IMR-90 (cell line): ENCODE measurements at regions not wholly inside any gene's neighbourhood (a gene's known extent, or its start where the extent isn't known, plus 50 kb on each side); places are given as distances from the start of the nearest gene placed in this dataset.

ENCODE experiments used
- ATAC-seq: fragments of 200-7000 bp; cut with Tn5 transposase; 2 replicates; pipeline ENCODE4 v1.9.1; 2020; ENCODE audit warnings: low read depth, mild to moderate bottlenecking, moderate library complexity
- BruUV-seq: library from RNA; stranded (reverse); fragments of 400-500 nt; replicated peaks from 2 replicates; lab custom pipeline; 2021; lab: Mats Ljungman, UMichigan
- CTCF ChIA-PET: fragments of 300-600 bp; formaldehyde crosslinking; extraction: SDS; loops from one replicate; lab custom pipeline; 2021; ENCODE audit warnings: antibody characterized with exemption; lab: Yijun Ruan, JAX
- POLR2A ChIA-PET: fragments of 300-600 bp; sonication (Branson Sonifier 250); formaldehyde crosslinking; loops from one replicate; lab custom pipeline; 2022; ENCODE audit warnings: antibody characterized with exemption; ENCODE audit not compliant: unreplicated experiment; lab: Charles Lee
- DNase-seq: peaks from one replicate; pipeline ENCODE4 v3.0.0; 2013
- H2AFZ ChIP-seq: replicated peaks from 2 replicates; pipeline ENCODE3; 2013; ENCODE audit warnings: low read length, mild to moderate bottlenecking; ENCODE audit not compliant: poor library complexity
- H2AK5ac ChIP-seq: 2 replicates; pipeline ENCODE4 v1.6.1; 2013; ENCODE audit warnings: low read depth, low read length, inconsistent platforms
- H2AK9ac ChIP-seq: replicated peaks from 2 replicates; pipeline ENCODE3; 2013; ENCODE audit warnings: mild to moderate bottlenecking, low read depth, low read length, moderate library complexity; ENCODE audit not compliant: poor library complexity
- H2BK120ac ChIP-seq: 2 replicates; pipeline ENCODE4 v1.6.1; 2013; ENCODE audit warnings: low read depth, low read length, inconsistent platforms
- H2BK15ac ChIP-seq: 3 replicates; pipeline ENCODE4 v1.6.1; 2013; ENCODE audit warnings: low read depth, low read length, inconsistent platforms
- H2BK20ac ChIP-seq: 2 replicates; pipeline ENCODE4 v1.6.1; 2013; ENCODE audit warnings: low read depth, mild to moderate bottlenecking, inconsistent platforms, low read length, moderate library complexity
- H2BK5ac ChIP-seq: 2 replicates; pipeline ENCODE4 v1.6.1; 2013; ENCODE audit warnings: mild to moderate bottlenecking, low read depth, low read length, inconsistent platforms; ENCODE audit not compliant: poor library complexity, severe bottlenecking
- H3K14ac ChIP-seq: replicated peaks from 2 replicates; pipeline ENCODE4 v1.6.1; 2013; ENCODE audit warnings: low read depth, low read length, inconsistent platforms
- H3K18ac ChIP-seq: 2 replicates; pipeline ENCODE4 v1.6.1; 2013; ENCODE audit warnings: low read depth, low read length, control low read depth
- H3K23ac ChIP-seq: 2 replicates; pipeline ENCODE4 v1.6.1; 2013; ENCODE audit warnings: low read depth, low read length, inconsistent platforms
- H3K27ac ChIP-seq: 2 replicates; pipeline ENCODE4 v1.5.1; 2013; ENCODE audit warnings: mild to moderate bottlenecking, control low read depth, low read length; ENCODE audit not compliant: insufficient read depth
- H3K27me3 ChIP-seq: 2 replicates; pipeline ENCODE4 v1.6.1; 2013; ENCODE audit warnings: low read length; ENCODE audit not compliant: control insufficient read depth, insufficient read depth
- H3K36me3 ChIP-seq: 2 replicates; pipeline ENCODE4 v1.6.1; 2013; ENCODE audit warnings: low read length, mixed read lengths; ENCODE audit not compliant: control insufficient read depth, insufficient read depth
- H3K4ac ChIP-seq: 2 replicates; pipeline ENCODE4 v1.6.1; 2013; ENCODE audit warnings: low read depth, low read length, inconsistent platforms
- H3K4me1 ChIP-seq: 2 replicates; pipeline ENCODE4 v1.6.1; 2013; ENCODE audit warnings: low read length, mixed read lengths; ENCODE audit not compliant: control insufficient read depth, insufficient read depth
- H3K4me2 ChIP-seq: 2 replicates; pipeline ENCODE4 v1.6.1; 2013; ENCODE audit warnings: low read depth, mild to moderate bottlenecking, control low read depth, low read length, moderate library complexity
- H3K4me3 ChIP-seq: 2 replicates; pipeline ENCODE4 v1.5.1; 2013; ENCODE audit warnings: low read depth, mild to moderate bottlenecking, control low read depth, low read length, moderate library complexity; ENCODE audit not compliant: insufficient read depth
- H3K56ac ChIP-seq: 2 replicates; pipeline ENCODE4 v1.6.1; 2013; ENCODE audit warnings: low read length, inconsistent platforms; ENCODE audit not compliant: insufficient read depth; ENCODE audit errors: extremely low read depth
- H3K79me1 ChIP-seq, 2 experiments: 2 replicates each; pipeline ENCODE4 v1.6.1; 2013; ENCODE audit warnings: low read length in 2 of 2, inconsistent platforms in 1 of 2, low read depth in 1 of 2
- H3K9ac ChIP-seq: 2 replicates; pipeline ENCODE4 v1.6.1; 2013; ENCODE audit warnings: low read depth, low read length, control low read depth
- H3K9me1 ChIP-seq: 2 replicates; pipeline ENCODE4 v1.6.1; 2013; ENCODE audit warnings: low read length, inconsistent platforms; ENCODE audit not compliant: insufficient read depth
- H3K9me3 ChIP-seq: 2 replicates; pipeline ENCODE4 v1.6.1; 2013; ENCODE audit warnings: low read length; ENCODE audit not compliant: control insufficient read depth, insufficient read depth
- H4K20me1 ChIP-seq: 2 replicates; pipeline ENCODE4 v1.6.1; 2013; ENCODE audit warnings: low read length, inconsistent platforms; ENCODE audit not compliant: insufficient read depth
- H4K5ac ChIP-seq: 2 replicates; pipeline ENCODE4 v1.6.1; 2013; ENCODE audit warnings: mild to moderate bottlenecking, low read depth, low read length, control low read depth
- H4K8ac ChIP-seq, 2 experiments: 2 replicates each; pipeline ENCODE4 v1.6.1; 2013; ENCODE audit warnings: low read depth in 2 of 2, low read length in 2 of 2, control low read depth in 1 of 2, inconsistent platforms in 1 of 2
- H4K91ac ChIP-seq: 2 replicates; pipeline ENCODE4 v1.6.1; 2013; ENCODE audit warnings: low read depth, low read length, inconsistent platforms; ENCODE audit not compliant: insufficient read depth
- BHLHE40 ChIP-seq: fragments of 150-350 bp; IDR thresholded peaks from 2 replicates; pipeline ENCODE4 v1.6.1; 2016; ENCODE audit warnings: mild to moderate bottlenecking, low read depth, low read length
- CHD1 ChIP-seq: IDR thresholded peaks from 2 replicates; pipeline ENCODE4 v1.6.1; 2012; ENCODE audit warnings: low read depth, low read length, improper control_type of control experiment
- CTCF ChIP-seq: conservative IDR thresholded peaks from 2 replicates; pipeline ENCODE4 v1.5.1; 2012; ENCODE audit warnings: mild to moderate bottlenecking, low read depth, low read length, improper control_type of control experiment
- FOS ChIP-seq: fragments of 150-350 bp; IDR thresholded peaks from 2 replicates; pipeline ENCODE4 v1.6.1; 2016; ENCODE audit warnings: low read depth, low read length
- MAFK ChIP-seq: IDR thresholded peaks from 2 replicates; pipeline ENCODE4 v1.6.1; 2012; ENCODE audit warnings: low read depth, low read length, improper control_type of control experiment
- MAZ ChIP-seq: IDR thresholded peaks from 2 replicates; pipeline ENCODE4 v1.6.1; 2012; ENCODE audit warnings: low read depth, mild to moderate bottlenecking, low read length, improper control_type of control experiment, moderate library complexity, borderline replicate concordance
- NFE2L2 ChIP-seq: fragments of 150-350 bp; IDR thresholded peaks from 2 replicates; pipeline ENCODE4 v1.6.1; 2016; ENCODE audit warnings: low read depth, mild to moderate bottlenecking, low read length
- POLR2A ChIP-seq: IDR thresholded peaks from 2 replicates; pipeline ENCODE4 v1.6.1; 2012; ENCODE audit warnings: mild to moderate bottlenecking, low read depth, low read length
- RAD21 ChIP-seq: IDR thresholded peaks from 2 replicates; pipeline ENCODE4 v1.6.1; 2012; ENCODE audit warnings: low read length, improper control_type of control experiment
- RCOR1 ChIP-seq: IDR thresholded peaks from 2 replicates; pipeline ENCODE4 v1.6.1; 2012; ENCODE audit warnings: mild to moderate bottlenecking, low read length, improper control_type of control experiment; ENCODE audit not compliant: insufficient replicate concordance
- RFX5 ChIP-seq: IDR thresholded peaks from 2 replicates; pipeline ENCODE4 v1.8.0; 2012; ENCODE audit warnings: low read depth, mild to moderate bottlenecking, low read length, moderate library complexity
- SMC3 ChIP-seq: fragments of 150-350 bp; IDR thresholded peaks from 2 replicates; pipeline ENCODE4 v1.6.1; 2016; ENCODE audit warnings: low read depth, mild to moderate bottlenecking, antibody characterized with exemption, low read length, moderate library complexity
- WGBS, 2 experiments: methylation state at CpG; one replicate each; pipeline versions ENCODE4 v1.1.5 to v1.1.7; 2013; ENCODE audit warnings: missing lambda C conversion rate in 2 of 2; ENCODE audit not compliant: insufficient read length in 1 of 2; ENCODE audit errors: extremely low coverage in 2 of 2; 5-methylcytosine and 5-hydroxymethylcytosine counted together
- dilution Hi-C: fragments of 300-500 bp; cut with HindIII; formaldehyde crosslinking; loops from one replicate; pipeline ENCODE4 v1.14.3; 2018; ENCODE audit warnings: low sequenced_read_pairs; ENCODE audit not compliant: unreplicated experiment
- in situ Hi-C: fragments of 300-500 bp; cut with MboI; formaldehyde crosslinking; loops from 3 replicates; pipeline ENCODE4 v1.14.3; 2019; ENCODE audit warnings: low sequenced_read_pairs, inconsistent platforms, mixed read lengths
- intact Hi-C: fragments of 100-400 bp; cut with micrococcal nuclease; formaldehyde crosslinking; loops from 2 replicates; pipeline ENCODE4 v1.10.0; 2022
- TF ChIP-seq, protein P1 (sequence below): fragments of 150-350 bp; IDR thresholded peaks from 2 replicates; pipeline ENCODE4 v1.6.1; 2017; ENCODE audit warnings: mild to moderate bottlenecking, antibody characterized with exemption, low read length, low read depth

- Histone ChIP-seq H4K5ac (no peak overlapping the region), H3K79me1 (no peaks in the 10 kb centered on the region), H3K9ac (no peak overlapping the region), H3K27me3 (no peaks in the 10 kb centered on the region), H3K36me3 (no peaks in the 10 kb centered on the region), H3K18ac (no peak overlapping the region), H4K20me1 (no peaks in the 10 kb centered on the region), H4K91ac (no peak overlapping the region), H3K4ac (no peak overlapping the region), H2BK15ac (no peak overlapping the region), H2BK20ac (no peak overlapping the region), H3K9me1 (no peaks in the 10 kb centered on the region), H3K14ac (no peak overlapping the region), H3K4me2 (no peak overlapping the region), H3K23ac (no peak overlapping the region), H2AK9ac (no peak overlapping the region), H2BK5ac (no peak overlapping the region), H4K8ac (no peak overlapping the region), H2AK5ac (no peak overlapping the region), H2BK120ac (no peak overlapping the region), H3K56ac (no peak overlapping the region), H3K4me1 (no peaks in the 10 kb centered on the region), H3K27ac (no peak overlapping the region), H2AFZ (no peak overlapping the region), H3K9me3 (peaks cover 7% of the 10 kb centered on the region; the same call in 1 of the 2 replicates), H3K4me3 (no peak overlapping the region)
- ChIA-PET POLR2A (no interaction called here), CTCF (no interaction called here)
- in situ Hi-C loops: no loop called here
- dilution Hi-C loops: no loop called here
- no peak for TF ChIP-seq CHD1
- TF ChIP-seq, protein P1, sequence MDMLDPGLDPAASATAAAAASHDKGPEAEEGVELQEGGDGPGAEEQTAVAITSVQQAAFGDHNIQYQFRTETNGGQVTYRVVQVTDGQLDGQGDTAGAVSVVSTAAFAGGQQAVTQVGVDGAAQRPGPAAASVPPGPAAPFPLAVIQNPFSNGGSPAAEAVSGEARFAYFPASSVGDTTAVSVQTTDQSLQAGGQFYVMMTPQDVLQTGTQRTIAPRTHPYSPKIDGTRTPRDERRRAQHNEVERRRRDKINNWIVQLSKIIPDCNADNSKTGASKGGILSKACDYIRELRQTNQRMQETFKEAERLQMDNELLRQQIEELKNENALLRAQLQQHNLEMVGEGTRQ: no peak
- TF ChIP-seq MAFK: no peak
- TF ChIP-seq POLR2A: no peak
- no peak for TF ChIP-seq RFX5
- TF ChIP-seq RCOR1: no peak
- TF ChIP-seq MAZ: no peak
- no peak for TF ChIP-seq FOS
- no peak for TF ChIP-seq SMC3
- no peak for TF ChIP-seq BHLHE40
- no peak for TF ChIP-seq RAD21
- TF ChIP-seq NFE2L2: no peak
- no peak for TF ChIP-seq CTCF
- 88% methylated on average over 7 of the region's 18 CpGs; no CpG with 5 or more reads in 1 of the 2 experiments for WGBS, 2 experiments
- intact Hi-C loops: no loop called here
- ATAC-seq (no peak), DNase-seq (no peak)
- BruUV-seq: no TSS peak
Observed at GRCh38 chr3:96480881-96481280, 333.5 kb upstream of the EPHA6 start.
